Stimulated activated CD8-positive, alpha-beta memory T cell treated with anti-CD3 and anti-CD28 coated beads, Interleukin-12 subunit alpha, Interleukin-12 subunit beta, amount 100 ng/mL, for 4 hours (primary cell): ENCODE measurements at regions not wholly inside any gene's neighbourhood (a gene's known extent, or its start where the extent isn't known, plus 50 kb on each side); places are given as distances from the start of the nearest gene placed in this dataset.

Experiments
- DNase-seq: peaks from one replicate; pipeline ENCODE4 v3.0.0-alpha.2; 2020; ENCODE audit warnings: low read depth

GRCh38 chr20:40156600-40157317, 532.3 kb downstream of the MAFB start:
- no peak for DNase-seq

- DNase-seq, result no peak
Measured at GRCh38 chr20:40154514-40154913, 534.5 kb downstream of the MAFB start.

- no peak for DNase-seq
Measured at GRCh38 chr20:40148886-40149285, 540.1 kb downstream of the MAFB start.

- DNase-seq, result no peak
Measured at GRCh38 chr20:40146071-40146470, 543.0 kb downstream of the MAFB start.

GRCh38 chr20:40144581-40144980, 544.5 kb downstream of the MAFB start:
- DNase-seq, result no peak

- DNase-seq, result no peak
Measured at GRCh38 chr20:40134176-40134575, 554.9 kb downstream of the MAFB start.

GRCh38 chr20:40120827-40121226, 568.2 kb downstream of the MAFB start:
- DNase-seq, result no peak

- DNase-seq, result no peak
Measured at GRCh38 chr20:40111282-40111681, 577.8 kb downstream of the MAFB start.

GRCh38 chr20:40110311-40110831, 578.7 kb downstream of the MAFB start:
- DNase-seq, result no peak

GRCh38 chr20:40109136-40109535, 579.9 kb downstream of the MAFB start:
- no peak for DNase-seq

GRCh38 chr20:40108321-40108720, 580.7 kb downstream of the MAFB start:
- no peak for DNase-seq

- DNase-seq, result no peak
Measured at GRCh38 chr20:40104959-40105358, 584.1 kb downstream of the MAFB start.

- DNase-seq, result no peak
Measured at GRCh38 chr20:40103420-40103819, 585.6 kb downstream of the MAFB start.

GRCh38 chr20:40101560-40101959, 587.5 kb downstream of the MAFB start:
- DNase-seq, result no peak

GRCh38 chr20:40100261-40100660, 588.8 kb downstream of the MAFB start:
- no peak for DNase-seq

GRCh38 chr20:40090236-40090635, 598.8 kb downstream of the MAFB start:
- DNase-seq, result no peak

- no peak for DNase-seq
Measured at GRCh38 chr20:40087496-40087895, 601.5 kb downstream of the MAFB start.

GRCh38 chr20:40085513-40085912, 603.5 kb downstream of the MAFB start:
- no peak for DNase-seq

- DNase-seq, result no peak
Measured at GRCh38 chr20:40082436-40082835, 606.6 kb downstream of the MAFB start.

GRCh38 chr20:40081653-40082052, 607.4 kb downstream of the MAFB start:
- no peak for DNase-seq

GRCh38 chr20:40080041-40080652, 608.9 kb downstream of the MAFB start:
- DNase-seq, result no peak

GRCh38 chr20:40073535-40074111, 615.4 kb downstream of the MAFB start:
- DNase-seq, result no peak

GRCh38 chr20:40072907-40073306, 616.1 kb downstream of the MAFB start:
- DNase-seq, result no peak
